Activated naive CD8-positive, alpha-beta T cell (primary cell): ENCODE measurements at regions not wholly inside any gene's neighbourhood (a gene's known extent, or its start where the extent isn't known, plus 50 kb on each side); places are given as distances from the start of the nearest gene placed in this dataset.
"Not testable (repeated sequence)": the region's sequence is repeated elsewhere in the genome, so short reads cannot be mapped to it uniquely, and the experiment has no call there.

Experiments
- H3K27ac Mint-ChIP-seq: one replicate; pipeline ENCODE4 v1.8.0; 2021; ENCODE audit warnings: mixed read lengths
- H3K27me3 Mint-ChIP-seq: one replicate; pipeline ENCODE4 v1.8.0; 2021; ENCODE audit warnings: mixed read lengths
- H3K36me3 Mint-ChIP-seq: one replicate; pipeline ENCODE4 v1.8.0; 2021; ENCODE audit warnings: mixed read lengths
- H3K4me1 Mint-ChIP-seq: one replicate; pipeline ENCODE4 v1.8.0; 2021; ENCODE audit warnings: low read depth, mixed read lengths
- H3K4me3 Mint-ChIP-seq: one replicate; pipeline ENCODE4 v1.8.0; 2021; ENCODE audit warnings: mild to moderate bottlenecking, mixed read lengths
- H3K9me3 Mint-ChIP-seq: one replicate; pipeline ENCODE4 v1.8.0; 2021; ENCODE audit warnings: low read depth, mixed read lengths

- Mint-ChIP-seq H3K36me3 (no peaks in the 10 kb centered on the region), H3K27ac (no peak overlapping the region), H3K9me3 (no peaks in the 10 kb centered on the region), H3K27me3 (no peaks in the 10 kb centered on the region), H3K4me3 (no peak overlapping the region), H3K4me1 (no peaks in the 10 kb centered on the region)
Observed at GRCh38 chr10:28903063-28903462, 225.7 kb downstream of the BAMBI start.

GRCh38 chr10:28903736-28904135, 226.4 kb downstream of the BAMBI start:
- H3K27ac Mint-ChIP-seq, result no peak overlapping the region
- no peaks in the 10 kb centered on the region for H3K36me3 Mint-ChIP-seq
- H3K4me1 Mint-ChIP-seq, result no peaks in the 10 kb centered on the region
- no peaks in the 10 kb centered on the region for H3K9me3 Mint-ChIP-seq
- H3K27me3 Mint-ChIP-seq, result no peaks in the 10 kb centered on the region
- H3K4me3 Mint-ChIP-seq, result no peak overlapping the region

- Mint-ChIP-seq H3K36me3 (no peaks in the 10 kb centered on the region), H3K27me3 (no peaks in the 10 kb centered on the region), H3K9me3 (no peaks in the 10 kb centered on the region), H3K4me1 (no peaks in the 10 kb centered on the region), H3K4me3 (no peak overlapping the region), H3K27ac (no peak overlapping the region)
Observed at GRCh38 chr10:28905371-28905770, 228.1 kb downstream of the BAMBI start.

- Mint-ChIP-seq H3K4me1 (no peaks in the 10 kb centered on the region), H3K27me3 (no peaks in the 10 kb centered on the region), H3K4me3 (no peak overlapping the region), H3K27ac (no peak overlapping the region), H3K9me3 (no peaks in the 10 kb centered on the region), H3K36me3 (no peaks in the 10 kb centered on the region)
Observed at GRCh38 chr10:28906011-28906411, 228.7 kb downstream of the BAMBI start.

GRCh38 chr10:28906415-28906814, 229.1 kb downstream of the BAMBI start:
- H3K27ac Mint-ChIP-seq, result no peak overlapping the region
- H3K36me3 Mint-ChIP-seq, result no peaks in the 10 kb centered on the region
- no peak overlapping the region for H3K4me3 Mint-ChIP-seq
- no peaks in the 10 kb centered on the region for H3K27me3 Mint-ChIP-seq
- H3K9me3 Mint-ChIP-seq, result no peaks in the 10 kb centered on the region
- no peaks in the 10 kb centered on the region for H3K4me1 Mint-ChIP-seq

- Mint-ChIP-seq H3K4me1 (no peaks in the 10 kb centered on the region), H3K27ac (no peak overlapping the region), H3K9me3 (no peaks in the 10 kb centered on the region), H3K36me3 (no peaks in the 10 kb centered on the region), H3K27me3 (no peaks in the 10 kb centered on the region), H3K4me3 (no peak overlapping the region)
Observed at GRCh38 chr10:28906934-28907333, 229.6 kb downstream of the BAMBI start.

- H3K27me3 Mint-ChIP-seq, result no peaks in the 10 kb centered on the region
- H3K4me3 Mint-ChIP-seq, result no peak overlapping the region
- no peaks in the 10 kb centered on the region for H3K36me3 Mint-ChIP-seq
- no peak overlapping the region for H3K27ac Mint-ChIP-seq
- no peaks in the 10 kb centered on the region for H3K9me3 Mint-ChIP-seq
- no peaks in the 10 kb centered on the region for H3K4me1 Mint-ChIP-seq
Observed at GRCh38 chr10:28909875-28910274, 232.6 kb downstream of the BAMBI start.

- H3K4me1 Mint-ChIP-seq, result no peaks in the 10 kb centered on the region
- H3K9me3 Mint-ChIP-seq, result no peaks in the 10 kb centered on the region
- no peaks in the 10 kb centered on the region for H3K36me3 Mint-ChIP-seq
- no peak overlapping the region for H3K27ac Mint-ChIP-seq
- no peak overlapping the region for H3K4me3 Mint-ChIP-seq
- H3K27me3 Mint-ChIP-seq, result no peaks in the 10 kb centered on the region
Observed at GRCh38 chr10:28910956-28911355, 233.6 kb downstream of the BAMBI start.

- not testable (repeated sequence) for H3K4me1 Mint-ChIP-seq, H3K27me3 Mint-ChIP-seq, H3K9me3 Mint-ChIP-seq, H3K4me3 Mint-ChIP-seq, H3K27ac Mint-ChIP-seq, H3K36me3 Mint-ChIP-seq
Observed at GRCh38 chr10:28911511-28911910, 234.2 kb downstream of the BAMBI start.

- peaks cover 4% of the 10 kb centered on the region for H3K27me3 Mint-ChIP-seq
- no peaks in the 10 kb centered on the region for H3K4me1 Mint-ChIP-seq
- H3K27ac Mint-ChIP-seq, result no peak overlapping the region
- no peaks in the 10 kb centered on the region for H3K9me3 Mint-ChIP-seq
- H3K4me3 Mint-ChIP-seq, result no peak overlapping the region
- no peaks in the 10 kb centered on the region for H3K36me3 Mint-ChIP-seq
Observed at GRCh38 chr10:28912017-28912783, 234.9 kb downstream of the BAMBI start.

GRCh38 chr10:28913436-28914237, 236.3 kb downstream of the BAMBI start:
- no peaks in the 10 kb centered on the region for H3K9me3 Mint-ChIP-seq
- no peak overlapping the region for H3K27ac Mint-ChIP-seq
- H3K4me3 Mint-ChIP-seq, result no peak overlapping the region
- peaks cover 4% of the 10 kb centered on the region for H3K27me3 Mint-ChIP-seq
- H3K4me1 Mint-ChIP-seq, result no peaks in the 10 kb centered on the region
- no peaks in the 10 kb centered on the region for H3K36me3 Mint-ChIP-seq

GRCh38 chr10:28914701-28915100, 237.4 kb downstream of the BAMBI start:
- no peak overlapping the region for H3K4me3 Mint-ChIP-seq
- no peak overlapping the region for H3K27ac Mint-ChIP-seq
- no peaks in the 10 kb centered on the region for H3K36me3 Mint-ChIP-seq
- no peaks in the 10 kb centered on the region for H3K4me1 Mint-ChIP-seq
- no peaks in the 10 kb centered on the region for H3K9me3 Mint-ChIP-seq
- H3K27me3 Mint-ChIP-seq, result peaks cover 4% of the 10 kb centered on the region

- H3K4me1 Mint-ChIP-seq, result no peaks in the 10 kb centered on the region
- H3K27me3 Mint-ChIP-seq, result peaks cover 7% of the 10 kb centered on the region
- H3K27ac Mint-ChIP-seq, result no peak overlapping the region
- no peaks in the 10 kb centered on the region for H3K36me3 Mint-ChIP-seq
- no peaks in the 10 kb centered on the region for H3K9me3 Mint-ChIP-seq
- H3K4me3 Mint-ChIP-seq, result no peak overlapping the region
Observed at GRCh38 chr10:28915989-28916588, 238.8 kb downstream of the BAMBI start.

GRCh38 chr10:28920091-28920490, 242.8 kb downstream of the BAMBI start:
- Mint-ChIP-seq H3K9me3 (no peaks in the 10 kb centered on the region), H3K4me3 (no peak overlapping the region), H3K27me3 (peaks cover 15% of the 10 kb centered on the region), H3K36me3 (no peaks in the 10 kb centered on the region), H3K4me1 (no peaks in the 10 kb centered on the region), H3K27ac (no peak overlapping the region)

- H3K36me3 Mint-ChIP-seq, result no peaks in the 10 kb centered on the region
- H3K4me1 Mint-ChIP-seq, result no peaks in the 10 kb centered on the region
- no peak overlapping the region for H3K27ac Mint-ChIP-seq
- H3K27me3 Mint-ChIP-seq, result peaks cover 11% of the 10 kb centered on the region
- no peaks in the 10 kb centered on the region for H3K9me3 Mint-ChIP-seq
- H3K4me3 Mint-ChIP-seq, result no peak overlapping the region
Observed at GRCh38 chr10:28922127-28922526, 244.8 kb downstream of the BAMBI start.
